DOHH2 (cell line): ENCODE measurements at regions not wholly inside any gene's neighbourhood (a gene's known extent, or its start where the extent isn't known, plus 50 kb on each side); places are given as distances from the start of the nearest gene placed in this dataset.

Experiments
- H3F3A ChIP-seq: fragments of 200-600 bp; sonication (generic), shearing (Covaris generic); 2 replicates; pipeline ENCODE4 v1.6.0; 2016; ENCODE audit warnings: antibody characterized with exemption, mild to moderate bottlenecking; ENCODE audit not compliant: control insufficient read depth, insufficient read depth
- H3K27ac ChIP-seq: fragments of 200-600 bp; sonication (generic); 2 replicates; pipeline ENCODE4 v1.5.1; 2014; ENCODE audit warnings: low read depth, mild to moderate bottlenecking, low read length, moderate library complexity
- H3K27me3 ChIP-seq: fragments of 200-600 bp; sonication (generic); 2 replicates; pipeline ENCODE4 v1.6.1; 2014; ENCODE audit warnings: mild to moderate bottlenecking, low read length, mixed read lengths; ENCODE audit not compliant: control insufficient read depth
- H3K36me3 ChIP-seq: fragments of 200-600 bp; sonication (generic); 2 replicates; pipeline ENCODE4 v1.6.1; 2014; ENCODE audit warnings: mild to moderate bottlenecking, low read length, moderate library complexity, mixed read lengths; ENCODE audit not compliant: control insufficient read depth
- H3K4me1 ChIP-seq: fragments of 200-600 bp; sonication (generic); 2 replicates; pipeline ENCODE4 v1.6.1; 2014; ENCODE audit warnings: mild to moderate bottlenecking, low read length, mixed read lengths; ENCODE audit not compliant: control insufficient read depth
- H3K4me2 ChIP-seq: fragments of 200-600 bp; sonication (generic); 2 replicates; pipeline ENCODE4 v1.6.0; 2014; ENCODE audit warnings: mild to moderate bottlenecking, low read length, moderate library complexity
- H3K4me3 ChIP-seq: fragments of 200-600 bp; sonication (generic); 2 replicates; pipeline ENCODE4 v1.5.1; 2014; ENCODE audit warnings: mild to moderate bottlenecking, low read length, mixed read lengths
- H3K79me2 ChIP-seq: fragments of 200-600 bp; sonication (generic); 2 replicates; pipeline ENCODE4 v1.6.1; 2014; ENCODE audit warnings: mild to moderate bottlenecking, low read length, mixed read lengths; ENCODE audit not compliant: control insufficient read depth
- H3K9me2 ChIP-seq: fragments of 200-600 bp; sonication (generic); replicated peaks from 2 replicates; pipeline ENCODE4 v1.6.1; 2014; ENCODE audit warnings: mild to moderate bottlenecking, low read length, mixed read lengths; ENCODE audit not compliant: control insufficient read depth
- H3K9me3 ChIP-seq: fragments of 200-600 bp; sonication (generic); 2 replicates; pipeline ENCODE4 v1.6.1; 2014; ENCODE audit warnings: antibody characterized with exemption, low read length, mixed read lengths; ENCODE audit not compliant: control insufficient read depth, insufficient read depth
- H4K20me1 ChIP-seq: fragments of 200-600 bp; sonication (generic); 2 replicates; pipeline ENCODE4 v1.6.0; 2014; ENCODE audit warnings: low read depth, mild to moderate bottlenecking, antibody characterized with exemption, low read length, moderate library complexity; ENCODE audit not compliant: control insufficient read depth, insufficient read depth
- EZH2phosphoT487 ChIP-seq: fragments of 200-600 bp; sonication (generic); IDR thresholded peaks from 2 replicates; pipeline ENCODE4 v1.6.1; 2017; ENCODE audit warnings: borderline replicate concordance, mild to moderate bottlenecking, antibody characterized with exemption, low read length, moderate library complexity, mixed read lengths
- TF ChIP-seq, protein P1 (sequence below): fragments of 200-600 bp; sonication (generic); IDR thresholded peaks from one replicate; pipeline ENCODE4 v1.5.1; 2014; ENCODE audit warnings: antibody characterized with exemption, mild to moderate bottlenecking, low read depth, low read length; ENCODE audit not compliant: poor library complexity, severe bottlenecking

DNA sequence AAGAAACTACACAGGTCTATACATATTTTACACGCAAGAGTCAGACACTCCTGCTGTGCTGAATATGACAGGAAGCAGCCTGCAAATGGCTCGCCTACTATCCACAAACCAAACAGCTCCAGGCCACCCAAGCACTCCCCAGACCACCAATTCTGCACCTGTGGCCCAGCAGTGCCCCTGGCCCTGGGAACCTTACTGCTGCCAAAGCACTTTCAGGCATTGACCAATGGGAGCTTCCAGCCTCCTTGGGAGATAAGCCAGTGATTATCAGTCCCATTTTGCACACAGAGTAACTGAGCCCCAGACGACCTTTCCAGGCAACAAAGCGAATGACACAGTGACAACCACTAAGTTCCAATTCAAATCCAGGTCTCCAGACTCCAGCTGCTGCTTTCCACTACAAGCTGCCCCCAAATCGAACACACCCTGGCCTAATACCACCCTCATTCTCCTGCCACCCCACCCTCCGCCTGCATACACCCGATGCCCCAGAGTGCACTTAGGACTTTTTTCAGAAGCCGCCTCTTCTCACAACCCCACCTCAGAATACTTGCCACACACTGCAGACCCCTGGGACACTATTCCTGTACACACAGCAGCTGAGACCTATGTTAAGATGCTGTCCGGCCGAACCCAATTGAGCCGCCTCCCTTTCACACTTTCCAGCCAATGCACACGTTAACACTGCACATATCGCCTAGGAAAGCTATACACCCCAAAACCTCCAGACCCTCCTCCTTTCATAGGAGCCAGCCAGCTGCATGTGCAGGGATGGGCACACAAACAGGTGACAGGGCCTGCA is 126.1 kb upstream of the PRMT8 start:
- Histone ChIP-seq H3K4me3 (no peak overlapping the region), H3K27me3 (peaks cover 8% of the 10 kb centered on the region; the same call in 1 of the 2 replicates)

DNA sequence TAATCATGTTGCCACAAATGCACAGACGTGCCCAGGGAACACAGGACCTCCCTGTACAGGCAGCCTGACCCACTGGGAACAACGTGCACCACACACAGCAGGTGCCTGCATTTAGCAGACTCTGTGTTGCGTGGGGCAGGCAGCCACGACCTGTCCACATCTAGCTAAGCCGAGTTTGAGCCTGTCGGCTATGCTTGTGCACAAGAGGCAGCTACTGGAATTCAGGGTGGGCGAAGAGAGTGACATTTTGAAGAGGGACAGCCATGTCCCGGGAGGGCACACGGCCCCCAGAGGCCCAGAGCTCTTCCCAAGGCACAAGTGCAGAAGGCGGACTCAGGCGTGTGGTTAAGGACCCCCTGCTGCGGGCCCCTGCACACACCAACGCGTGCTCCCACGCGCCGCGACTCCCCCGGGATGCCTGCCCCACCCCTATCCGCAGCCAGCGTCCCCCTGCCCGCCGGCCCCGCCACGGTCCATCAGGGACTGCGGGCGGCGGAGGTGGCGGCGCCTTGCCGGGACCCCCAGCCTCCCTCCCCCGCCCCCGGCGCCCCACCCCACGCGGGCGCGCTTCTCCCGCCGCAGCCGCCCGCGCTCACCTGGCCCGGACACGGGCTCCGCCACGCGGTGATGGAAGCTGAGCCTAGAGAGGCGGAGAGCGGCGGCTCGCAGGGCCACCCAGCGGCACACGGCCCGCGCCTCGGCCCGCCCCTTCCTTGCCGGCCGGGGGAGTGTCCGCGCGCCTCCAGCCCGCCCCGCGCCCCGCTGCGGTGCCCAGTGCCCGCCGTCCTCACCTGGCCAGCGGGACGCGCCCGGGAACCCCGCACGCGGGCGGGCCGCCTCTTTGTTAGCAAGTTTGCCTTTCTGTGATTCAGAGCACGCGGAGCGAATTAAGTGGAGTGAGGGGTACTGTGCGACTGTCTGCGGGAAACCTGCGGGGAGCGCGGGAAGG is 125.3 kb upstream of the PRMT8 start:
- Histone ChIP-seq H3K27ac (no peak overlapping the region), H3K4me1 (peaks cover 11% of the 10 kb centered on the region), H3K9me2 (no peaks in the 10 kb centered on the region), H3K9me3 (no peaks in the 10 kb centered on the region), H3K27me3 (peaks cover 8% of the 10 kb centered on the region; the same call in 1 of the 2 replicates), H3F3A (no peaks in the 10 kb centered on the region), H3K4me3 (no peak overlapping the region), H3K79me2 (no peaks in the 10 kb centered on the region), H4K20me1 (no peaks in the 10 kb centered on the region), H3K4me2 (no peak overlapping the region), H3K36me3 (no peaks in the 10 kb centered on the region)
- TF ChIP-seq EZH2phosphoT487 = no peak
- TF ChIP-seq, protein P1, sequence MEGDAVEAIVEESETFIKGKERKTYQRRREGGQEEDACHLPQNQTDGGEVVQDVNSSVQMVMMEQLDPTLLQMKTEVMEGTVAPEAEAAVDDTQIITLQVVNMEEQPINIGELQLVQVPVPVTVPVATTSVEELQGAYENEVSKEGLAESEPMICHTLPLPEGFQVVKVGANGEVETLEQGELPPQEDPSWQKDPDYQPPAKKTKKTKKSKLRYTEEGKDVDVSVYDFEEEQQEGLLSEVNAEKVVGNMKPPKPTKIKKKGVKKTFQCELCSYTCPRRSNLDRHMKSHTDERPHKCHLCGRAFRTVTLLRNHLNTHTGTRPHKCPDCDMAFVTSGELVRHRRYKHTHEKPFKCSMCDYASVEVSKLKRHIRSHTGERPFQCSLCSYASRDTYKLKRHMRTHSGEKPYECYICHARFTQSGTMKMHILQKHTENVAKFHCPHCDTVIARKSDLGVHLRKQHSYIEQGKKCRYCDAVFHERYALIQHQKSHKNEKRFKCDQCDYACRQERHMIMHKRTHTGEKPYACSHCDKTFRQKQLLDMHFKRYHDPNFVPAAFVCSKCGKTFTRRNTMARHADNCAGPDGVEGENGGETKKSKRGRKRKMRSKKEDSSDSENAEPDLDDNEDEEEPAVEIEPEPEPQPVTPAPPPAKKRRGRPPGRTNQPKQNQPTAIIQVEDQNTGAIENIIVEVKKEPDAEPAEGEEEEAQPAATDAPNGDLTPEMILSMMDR = no peak

More for the DNA sequence above, 126.1 kb upstream of the PRMT8 start:
- Histone ChIP-seq H3F3A (no peaks in the 10 kb centered on the region), H3K9me3 (no peaks in the 10 kb centered on the region), H3K9me2 (no peaks in the 10 kb centered on the region), H3K79me2 (no peaks in the 10 kb centered on the region), H3K36me3 (no peaks in the 10 kb centered on the region), H3K4me2 (no peak overlapping the region), H3K4me1 (peaks cover 11% of the 10 kb centered on the region), H4K20me1 (no peaks in the 10 kb centered on the region), H3K27ac (no peak overlapping the region)
- TF ChIP-seq, protein P1 = no peak
- TF ChIP-seq EZH2phosphoT487 = no peak

DNA sequence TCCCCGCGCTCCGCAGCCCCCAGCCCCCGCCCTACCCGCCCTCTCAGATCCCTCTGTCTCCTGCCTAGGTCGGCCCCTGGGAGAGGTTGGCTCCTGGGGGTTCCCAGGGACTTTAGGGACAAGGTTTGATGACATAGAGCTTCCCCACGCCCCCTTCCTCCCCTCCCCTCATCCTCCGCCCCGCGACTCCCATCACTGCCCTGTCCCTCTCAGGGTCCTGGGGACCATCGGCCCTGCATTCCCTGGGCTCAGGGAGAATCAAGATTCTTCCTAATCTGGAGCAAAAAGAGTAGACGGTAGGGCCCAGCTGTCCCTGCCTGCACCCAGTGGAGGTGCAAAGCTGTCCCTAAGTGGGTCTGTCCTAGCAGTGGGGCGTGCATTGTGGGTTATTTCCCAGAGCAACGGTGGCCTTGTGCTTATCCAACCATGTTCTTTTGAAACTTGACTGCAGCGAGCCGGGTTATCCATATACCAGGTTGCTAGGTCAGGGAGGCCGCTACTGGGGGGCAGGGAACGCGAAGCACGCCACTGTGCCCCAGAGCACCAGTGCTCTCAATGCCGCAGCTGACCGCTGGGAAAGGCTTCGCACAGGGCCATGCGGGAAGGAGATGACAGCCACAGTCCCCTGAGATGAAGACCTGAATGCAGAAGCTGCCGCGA is 124.4 kb upstream of the PRMT8 start:
- H3K4me2 ChIP-seq = no peak overlapping the region

More for the DNA sequence above, 124.4 kb upstream of the PRMT8 start:
- H3K9me3 ChIP-seq = no peaks in the 10 kb centered on the region
- H4K20me1 ChIP-seq = no peaks in the 10 kb centered on the region
- H3K4me3 ChIP-seq = no peak overlapping the region
- no peaks in the 10 kb centered on the region for H3F3A ChIP-seq
- TF ChIP-seq EZH2phosphoT487 = no peak
- TF ChIP-seq, protein P1 = no peak
- no peak overlapping the region for H3K27ac ChIP-seq
- peaks cover 8% of the 10 kb centered on the region; the same call in 1 of the 2 replicates for H3K27me3 ChIP-seq
- H3K79me2 ChIP-seq = no peaks in the 10 kb centered on the region
- H3K36me3 ChIP-seq = no peaks in the 10 kb centered on the region
- peaks cover 11% of the 10 kb centered on the region for H3K4me1 ChIP-seq
- no peaks in the 10 kb centered on the region for H3K9me2 ChIP-seq
